Inflammatory macrophage (primary cell): ENCODE measurements at regions not wholly inside any gene's neighbourhood (a gene's known extent, or its start where the extent isn't known, plus 50 kb on each side); places are given as distances from the start of the nearest gene placed in this dataset.
"Not testable (repeated sequence)": the region's sequence is repeated elsewhere in the genome, so short reads cannot be mapped to it uniquely, and the experiment has no call there.

ENCODE experiments used
- DNase-seq, 2 donors: peaks; one replicate each; pipeline ENCODE4 v3.0.0-alpha.2; 2020 to 2022

DNA sequence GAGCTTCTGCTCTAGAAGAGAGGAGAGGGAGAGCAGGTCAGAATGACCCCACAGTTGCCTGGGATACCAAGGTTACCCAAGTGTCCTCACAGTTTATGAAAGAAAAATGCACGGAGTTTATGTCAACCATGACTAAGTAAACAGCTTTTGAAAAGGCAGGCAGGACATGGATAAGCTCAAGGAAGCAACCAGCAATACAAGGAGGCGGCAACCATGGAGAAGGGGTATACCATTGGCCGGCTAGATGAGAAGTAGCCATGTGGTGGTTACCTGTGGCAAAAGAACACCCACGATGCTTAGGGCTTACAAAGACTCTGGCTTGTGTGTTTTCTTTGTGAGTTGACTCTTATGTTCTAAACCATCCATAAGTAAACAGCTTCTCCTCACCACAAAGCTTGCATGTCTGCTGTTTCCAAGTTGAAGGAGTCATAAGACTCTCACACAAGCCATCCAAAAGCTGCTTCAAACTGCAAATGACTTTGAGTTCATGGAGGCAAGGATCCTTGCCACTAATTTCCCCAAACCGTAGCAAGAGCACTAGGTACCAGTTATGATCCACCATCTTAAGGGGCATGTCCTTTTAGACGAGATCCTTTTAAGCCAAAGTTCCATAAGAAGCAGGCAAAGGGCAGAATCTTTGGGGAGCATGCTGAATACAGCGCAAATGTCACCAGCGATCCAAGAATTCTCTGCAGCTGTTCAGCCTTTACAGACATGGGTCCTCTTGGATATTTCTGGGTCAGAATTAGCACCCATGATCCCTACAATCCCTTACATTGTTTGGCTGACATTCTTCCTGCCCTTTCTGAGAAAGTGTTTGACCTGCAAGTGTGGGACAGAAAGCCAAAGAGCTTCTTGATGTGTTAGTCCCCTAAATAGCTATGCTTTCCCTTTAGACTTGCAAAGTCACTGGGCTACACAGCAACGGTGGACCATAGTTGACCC lies 74.8 kb upstream of the IPO5 start:
- DNase-seq: no peak

DNA sequence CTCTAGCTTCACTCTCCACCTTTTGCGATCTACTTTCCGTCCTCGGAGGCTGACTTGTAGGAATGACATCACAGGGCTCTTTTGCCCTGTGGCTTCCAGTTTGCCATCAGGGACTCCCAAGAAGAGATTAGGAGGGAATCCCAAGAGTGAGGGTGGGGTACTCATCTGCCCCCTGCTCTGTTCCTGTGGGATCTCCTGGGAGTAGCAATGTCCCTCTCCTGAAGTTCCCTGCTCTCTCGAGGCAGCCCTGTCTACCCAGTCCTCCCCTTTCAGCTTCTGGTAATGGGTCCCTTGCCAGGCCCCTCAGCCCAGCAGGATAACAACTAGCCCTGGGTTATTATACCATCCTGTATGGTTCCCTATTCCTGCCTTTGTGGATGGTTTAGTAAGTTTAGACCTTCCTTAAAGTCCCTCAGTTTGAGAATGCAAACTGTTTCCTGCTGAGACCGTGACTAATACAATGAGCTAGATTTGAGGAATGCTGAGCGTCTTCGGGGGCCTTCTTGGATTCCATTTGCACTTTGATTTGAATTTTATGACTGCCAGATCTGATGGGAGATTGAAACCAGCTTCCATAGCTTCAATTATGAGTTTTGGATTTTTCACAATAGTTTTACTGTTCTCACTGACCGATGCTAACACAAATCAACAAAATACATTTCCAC lies 73.7 kb upstream of the IPO5 start:
- DNase-seq: no peak

DNA sequence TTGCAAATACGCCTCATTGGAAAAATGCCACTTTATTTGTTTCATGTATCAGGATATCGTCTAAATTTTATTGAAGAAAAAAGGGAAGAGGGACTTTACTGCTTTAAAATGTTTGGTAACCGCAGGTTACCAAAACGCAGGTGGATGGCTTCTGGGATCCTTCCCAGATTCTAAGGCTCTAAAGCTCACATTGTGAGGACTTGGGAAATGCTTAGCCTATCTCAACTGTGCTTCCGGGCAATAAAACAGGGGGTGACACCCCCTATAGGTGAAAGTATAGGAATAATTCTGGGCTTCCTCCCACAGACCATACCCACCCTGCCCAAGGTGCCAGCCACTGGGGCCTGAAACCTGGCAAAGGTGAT lies 73.2 kb upstream of the IPO5 start:
- no peak for DNase-seq

DNA sequence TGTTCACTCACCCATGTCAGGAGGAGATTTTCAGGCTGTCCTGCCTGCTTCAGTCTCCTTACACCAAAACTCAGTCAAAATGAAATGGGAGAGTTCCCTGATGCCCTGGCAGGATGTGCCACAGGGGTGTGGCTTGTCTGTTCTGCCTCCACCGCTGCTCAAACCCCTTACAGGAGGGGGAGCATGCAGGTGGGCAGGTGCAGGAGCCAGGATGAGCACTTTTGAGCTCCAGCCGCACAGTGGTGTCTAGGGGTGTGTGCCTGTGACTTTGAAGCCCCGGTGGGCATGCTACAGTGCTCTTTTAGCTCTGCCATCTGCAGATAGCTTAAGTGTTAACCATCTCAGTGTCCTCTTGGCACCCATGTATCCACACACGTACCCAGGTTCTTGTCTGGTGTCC lies 71.9 kb upstream of the IPO5 start:
- no peak for DNase-seq

DNA sequence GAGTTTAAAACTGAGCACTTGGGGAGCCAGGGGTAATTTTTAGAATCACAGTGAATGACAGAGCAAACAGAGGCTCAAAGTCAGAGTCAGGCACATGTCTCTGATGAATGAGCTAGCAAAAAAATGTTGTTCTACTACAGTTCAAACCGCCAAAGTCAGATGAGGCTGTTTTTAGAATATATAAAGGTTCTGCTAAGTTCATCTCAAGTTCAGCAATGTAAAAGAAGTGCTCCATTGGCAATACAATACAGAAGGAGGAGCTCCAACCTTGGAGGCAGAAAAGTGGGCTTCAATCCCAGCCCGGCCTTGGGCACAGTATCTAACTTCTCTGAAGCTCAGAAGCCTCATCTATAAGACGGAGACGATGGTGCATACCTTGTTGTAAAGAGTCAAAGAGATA lies 70.1 kb upstream of the IPO5 start:
- no peak for DNase-seq

DNA sequence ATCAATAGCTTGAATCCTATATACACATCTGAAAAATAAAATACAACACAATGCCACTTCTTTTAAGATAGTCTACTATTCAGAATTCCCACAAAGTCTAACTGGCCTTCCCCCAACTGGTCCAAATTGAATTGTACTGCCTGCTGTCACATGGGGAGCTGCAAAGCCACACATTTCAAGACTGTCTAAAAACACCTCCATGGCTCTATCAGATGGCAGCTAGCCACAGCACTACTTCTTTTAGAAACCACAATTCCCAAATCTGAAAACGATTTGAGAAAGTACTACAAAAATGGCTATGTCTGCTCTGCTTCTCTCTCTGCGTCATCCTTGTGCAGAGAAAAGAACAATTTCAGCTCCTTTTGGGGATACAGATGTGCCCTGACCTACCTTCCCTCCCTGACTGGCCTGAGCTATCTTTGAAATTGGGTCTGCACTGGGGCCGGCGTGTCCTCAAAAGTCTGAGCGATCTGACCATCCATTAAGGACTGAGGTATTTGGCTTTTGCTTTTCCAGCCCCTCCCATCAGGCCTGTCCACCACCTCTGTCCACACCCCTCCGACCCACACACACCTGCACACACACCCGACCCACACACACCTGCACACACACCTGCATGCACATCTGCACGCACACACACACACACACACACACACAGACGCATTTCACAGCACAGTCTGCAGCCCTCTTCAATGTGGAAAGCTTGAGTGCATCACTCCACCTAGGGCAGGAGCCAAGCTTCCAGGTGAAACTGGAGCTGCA lies 68.6 kb upstream of the IPO5 start:
- no peak for DNase-seq

DNA sequence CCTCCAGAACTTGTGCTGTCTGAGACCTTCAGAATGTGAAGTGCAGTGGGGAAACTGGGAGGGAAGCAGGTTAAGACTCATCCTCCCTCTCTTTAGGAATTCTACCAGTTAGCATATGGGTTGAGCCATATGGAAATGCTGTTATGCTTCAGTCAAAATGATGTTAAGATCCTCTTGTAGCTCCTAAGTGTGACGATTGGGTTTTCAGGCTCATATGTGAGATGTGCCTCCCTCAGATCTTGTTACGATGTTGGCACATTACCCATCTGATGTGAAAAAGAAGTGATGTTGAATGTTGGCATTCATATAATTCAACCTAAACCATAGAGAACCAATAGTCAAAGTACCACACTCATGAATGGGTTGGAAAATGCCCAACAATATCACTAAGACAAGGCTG lies 67.8 kb upstream of the IPO5 start:
- DNase-seq: no peak

DNA sequence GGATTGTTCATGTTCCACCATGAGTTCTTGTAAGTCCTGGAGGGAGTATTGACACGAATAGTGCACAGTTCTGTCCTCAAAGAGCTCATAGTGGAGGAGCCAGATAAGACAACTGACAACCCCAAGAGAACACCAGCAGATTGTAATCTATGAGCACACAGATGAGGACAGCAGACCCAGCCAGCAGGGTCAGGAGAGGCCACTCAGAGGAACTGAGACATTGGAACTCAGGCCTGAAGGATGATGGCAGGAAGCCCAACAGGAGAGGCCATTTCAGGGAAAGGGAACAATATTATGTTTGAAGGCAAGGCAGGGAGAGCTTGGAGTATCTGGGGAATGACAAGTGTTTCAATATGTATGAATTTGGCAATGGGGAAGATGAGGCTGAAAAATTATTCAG lies 63.7 kb upstream of the IPO5 start:
- no peak for DNase-seq

DNA sequence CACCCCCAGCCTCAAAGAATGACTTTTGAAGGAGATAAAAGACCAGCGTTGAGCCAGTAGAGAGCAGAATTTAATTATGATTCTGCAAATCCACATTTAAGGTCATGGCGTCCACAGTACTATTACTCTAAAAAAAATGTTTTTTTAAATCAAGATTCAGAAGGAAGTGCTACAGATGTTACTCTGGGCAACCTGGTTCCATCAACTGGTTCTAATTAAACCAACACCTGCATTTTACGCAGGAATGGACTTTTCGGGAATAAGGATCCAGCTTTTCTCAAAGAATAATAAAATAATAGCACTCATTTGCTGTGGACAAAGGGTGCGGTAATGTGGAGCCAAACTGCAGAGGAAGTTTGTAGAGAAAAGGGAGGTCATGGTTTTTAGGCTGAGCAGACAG lies 62.9 kb upstream of the IPO5 start:
- DNase-seq: no peak

DNA sequence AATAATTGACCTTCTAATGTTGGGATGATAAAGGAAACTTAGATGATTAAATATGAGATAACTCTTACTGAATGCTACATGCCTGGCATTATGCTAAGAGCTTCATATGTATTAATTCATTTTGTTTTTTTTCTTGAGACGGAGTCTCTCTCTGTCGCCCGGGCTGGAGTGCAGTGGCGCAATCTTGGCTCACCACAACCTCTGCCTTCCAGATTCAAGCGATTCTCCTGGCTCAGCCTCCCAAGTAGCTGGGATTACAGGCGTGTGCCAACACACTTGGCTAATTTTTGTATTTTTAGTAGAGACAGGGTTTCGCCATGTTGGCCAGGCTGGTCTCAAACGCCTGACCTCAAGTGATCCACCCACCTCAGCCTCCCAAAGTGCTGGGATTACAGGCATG lies 61.5 kb upstream of the IPO5 start:
- DNase-seq: not testable (repeated sequence)

DNA sequence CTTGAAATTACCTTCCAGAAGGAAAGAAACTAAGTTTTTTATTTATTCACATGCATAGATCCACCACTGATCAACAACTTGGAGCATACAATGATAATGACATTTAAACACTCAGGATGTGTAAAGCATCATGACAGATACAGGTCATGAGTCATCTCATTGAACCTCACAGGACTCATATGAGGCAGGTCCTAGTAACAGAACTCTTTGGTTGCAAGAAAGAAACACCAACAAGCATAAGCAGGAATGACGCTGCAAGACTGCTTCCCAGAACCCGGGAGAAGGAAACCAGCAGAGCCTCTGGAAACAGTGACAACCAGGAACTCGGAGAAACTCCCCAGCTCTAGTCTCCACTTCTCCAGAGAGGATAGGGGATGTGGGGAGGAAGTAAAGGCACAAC lies 60.8 kb upstream of the IPO5 start:
- DNase-seq: no peak

DNA sequence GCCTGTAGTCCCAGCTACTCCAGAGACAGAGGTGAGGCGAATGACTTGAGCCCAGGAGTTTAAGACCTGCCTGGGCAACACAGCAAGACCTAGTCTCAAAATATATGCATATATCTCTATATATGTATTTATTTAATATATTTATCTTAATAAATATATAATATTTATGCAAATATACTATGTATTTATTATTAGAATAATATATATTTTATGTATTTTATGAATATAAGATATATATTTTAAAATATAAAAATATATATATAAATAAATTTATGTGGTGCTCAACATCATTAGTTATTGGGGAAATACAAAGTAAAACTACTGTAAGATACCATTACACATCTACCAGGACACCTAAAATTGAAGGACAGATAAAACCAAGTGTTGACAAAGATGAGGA lies 58.1 kb upstream of the IPO5 start:
- DNase-seq: no peak

DNA sequence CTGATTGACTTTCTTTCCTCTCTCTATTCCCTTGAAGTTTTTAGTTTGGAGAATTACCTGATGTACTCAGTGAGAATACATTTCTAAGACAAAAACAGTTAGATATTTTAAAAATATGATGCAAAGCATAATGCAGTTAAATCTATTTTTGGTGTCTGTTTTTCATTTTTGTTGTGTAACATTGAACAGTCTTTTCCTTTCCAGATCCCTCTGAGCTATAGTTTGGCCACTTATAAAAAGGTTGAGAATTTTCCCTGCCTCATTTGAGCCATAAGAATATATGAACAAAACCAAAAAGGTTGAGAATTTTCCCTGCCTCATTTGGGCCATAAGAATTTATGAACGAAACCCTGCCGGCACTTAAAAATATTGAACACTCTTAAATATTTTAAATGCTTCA lies 57.0 kb upstream of the IPO5 start:
- no peak for DNase-seq

DNA sequence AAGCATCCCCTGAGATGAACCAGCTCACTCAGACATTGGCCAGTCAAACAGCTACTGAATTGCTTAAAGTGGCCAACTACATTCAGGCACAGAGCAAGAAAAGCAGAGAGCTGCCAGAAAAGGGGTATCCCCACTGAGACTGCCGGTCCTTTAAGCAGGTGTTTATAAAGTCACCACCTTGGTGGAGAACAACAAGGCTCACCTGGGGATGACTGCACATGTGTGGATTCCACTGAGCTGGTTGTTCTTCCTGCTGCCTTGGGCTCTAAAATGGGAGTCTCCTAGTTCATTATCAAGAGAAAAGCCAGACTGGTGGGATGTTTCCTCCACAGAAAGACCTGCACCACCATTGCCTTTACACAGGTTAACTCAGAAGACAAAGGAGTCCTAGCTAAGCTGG lies 51.8 kb upstream of the IPO5 start:
- DNase-seq: no peak
